ENCODE measurements at regions not wholly inside any gene's neighbourhood (a gene's known extent, or its start where the extent isn't known, plus 50 kb on each side); places are given as distances from the start of the nearest gene placed in this dataset.
"Not testable (repeated sequence)": the region's sequence is repeated elsewhere in the genome, so short reads cannot be mapped to it uniquely, and the experiment has no call there.

- DNase-seq (ENCODE audit: low spot score), result no peak
- intact Hi-C loops (cut with DNase I), result no loop called here
These were observed 114.1 kb upstream of the HDDC2 start for GRCh38 chr6:125415913-125416312.

GRCh38 chr6:125421836-125422235 is 120.1 kb upstream of the HDDC2 start:
- DNase-seq (ENCODE audit: low spot score), result peak; percentile 78
- intact Hi-C loops (cut with DNase I), result no loop called here

DNA sequence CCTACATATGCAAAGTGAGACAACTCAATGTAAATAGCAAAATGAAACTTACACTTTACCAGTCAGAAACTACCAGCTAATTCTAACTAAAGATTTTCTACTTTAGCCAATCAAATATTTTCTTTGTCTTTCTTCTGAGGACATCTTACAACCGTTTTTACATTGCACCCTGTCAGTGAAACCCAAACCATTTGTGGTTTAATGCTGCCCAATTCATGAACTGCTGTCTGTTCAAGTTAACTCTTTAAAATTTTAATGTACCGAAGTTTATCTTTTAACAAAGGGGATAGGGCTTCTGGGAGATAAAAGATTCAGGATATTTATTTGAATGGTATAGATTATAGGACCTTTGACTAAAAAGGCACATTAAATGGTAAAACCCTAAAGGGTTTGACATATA is 121.3 kb upstream of the HDDC2 start:
- intact Hi-C loops (cut with DNase I), result no loop called here
- no peak for DNase-seq (ENCODE audit: low spot score)

DNA sequence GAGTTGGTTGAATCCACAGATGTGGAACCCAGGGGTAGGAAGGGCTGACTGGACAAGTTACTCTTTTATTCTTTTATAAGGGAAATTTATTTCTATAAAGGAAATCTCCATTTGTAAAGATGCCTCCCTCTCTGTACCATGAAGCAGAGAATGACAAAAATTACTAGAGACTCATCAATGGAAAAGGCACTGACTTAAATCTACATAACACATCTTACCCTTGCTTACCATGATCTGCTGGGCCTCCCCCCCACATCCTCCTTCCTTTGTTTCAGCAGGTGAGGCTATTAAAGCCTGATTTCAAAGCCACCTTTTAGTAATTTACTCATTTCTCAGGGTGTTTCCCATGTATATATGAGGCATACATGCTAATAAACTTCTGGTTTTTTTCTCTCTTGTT is 130.2 kb upstream of the HDDC2 start:
- intact Hi-C loops (cut with DNase I), result no loop called here
- DNase-seq (ENCODE audit: low spot score), result no peak

DNA sequence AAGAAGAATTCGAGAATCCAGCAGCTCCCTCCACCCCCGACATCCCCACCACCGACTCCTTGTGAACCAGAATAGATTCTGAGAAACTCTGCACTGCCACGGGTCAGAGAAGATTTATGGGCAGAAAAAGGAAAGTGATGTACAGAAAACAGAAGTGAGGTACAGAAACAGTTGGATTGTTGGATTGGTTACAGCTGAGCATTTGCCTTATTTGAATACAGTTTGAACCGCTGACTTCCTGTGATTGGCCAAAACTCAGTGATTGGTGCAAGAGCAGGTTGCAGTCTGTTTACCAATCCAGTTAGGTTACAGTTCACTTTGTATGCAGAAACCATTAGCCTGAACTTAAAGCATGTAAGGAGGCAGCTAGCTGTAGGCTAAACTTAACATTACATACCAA is 131.2 kb upstream of the HDDC2 start:
- intact Hi-C loops (cut with DNase I), result no loop called here

DNA sequence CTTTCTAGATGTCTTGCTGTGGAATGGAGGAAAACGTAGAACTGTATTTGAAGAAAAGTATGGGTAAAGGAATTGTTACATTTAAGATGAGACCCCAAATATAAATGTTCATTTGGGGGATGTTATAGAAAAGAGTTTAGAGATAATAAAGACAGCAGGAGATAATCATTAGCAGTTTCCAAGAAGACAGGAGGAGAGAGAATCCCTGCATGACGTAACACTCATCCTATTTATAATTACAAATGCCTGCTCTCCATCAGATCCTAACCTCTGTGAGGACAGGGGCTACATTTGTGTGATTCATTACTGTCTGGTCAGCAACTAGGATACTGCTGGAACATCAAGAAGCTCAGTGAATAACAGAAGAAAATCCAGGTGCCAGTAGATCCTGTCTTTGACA is 133.0 kb upstream of the HDDC2 start:
- intact Hi-C loops (cut with DNase I), result no loop called here

More for the DNA sequence above, 131.2 kb upstream of the HDDC2 start:
- DNase-seq (ENCODE audit: low spot score), result no peak

DNA sequence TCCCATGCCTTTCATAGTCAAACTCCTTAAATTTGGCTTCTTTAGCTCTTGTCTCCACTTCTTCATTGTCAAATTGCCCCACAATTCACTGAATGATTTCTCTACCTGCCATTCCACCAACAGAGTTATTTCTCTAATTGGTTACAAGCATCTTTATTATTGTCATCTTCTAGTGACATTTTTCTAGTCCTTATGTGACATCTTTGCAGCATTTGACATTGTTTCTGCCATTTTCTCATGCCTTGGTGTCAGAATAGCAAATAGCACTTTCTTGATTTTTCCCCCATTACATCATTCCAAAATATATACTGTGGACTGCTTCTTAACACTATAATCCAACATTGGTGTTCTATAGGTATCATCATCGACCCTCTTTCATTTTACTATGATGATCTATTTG is 137.7 kb upstream of the HDDC2 start:
- intact Hi-C loops (cut with DNase I), result no loop called here
- DNase-seq (ENCODE audit: low spot score), result no peak

More for the DNA sequence above, 133.0 kb upstream of the HDDC2 start:
- no peak for DNase-seq (ENCODE audit: low spot score)

DNA sequence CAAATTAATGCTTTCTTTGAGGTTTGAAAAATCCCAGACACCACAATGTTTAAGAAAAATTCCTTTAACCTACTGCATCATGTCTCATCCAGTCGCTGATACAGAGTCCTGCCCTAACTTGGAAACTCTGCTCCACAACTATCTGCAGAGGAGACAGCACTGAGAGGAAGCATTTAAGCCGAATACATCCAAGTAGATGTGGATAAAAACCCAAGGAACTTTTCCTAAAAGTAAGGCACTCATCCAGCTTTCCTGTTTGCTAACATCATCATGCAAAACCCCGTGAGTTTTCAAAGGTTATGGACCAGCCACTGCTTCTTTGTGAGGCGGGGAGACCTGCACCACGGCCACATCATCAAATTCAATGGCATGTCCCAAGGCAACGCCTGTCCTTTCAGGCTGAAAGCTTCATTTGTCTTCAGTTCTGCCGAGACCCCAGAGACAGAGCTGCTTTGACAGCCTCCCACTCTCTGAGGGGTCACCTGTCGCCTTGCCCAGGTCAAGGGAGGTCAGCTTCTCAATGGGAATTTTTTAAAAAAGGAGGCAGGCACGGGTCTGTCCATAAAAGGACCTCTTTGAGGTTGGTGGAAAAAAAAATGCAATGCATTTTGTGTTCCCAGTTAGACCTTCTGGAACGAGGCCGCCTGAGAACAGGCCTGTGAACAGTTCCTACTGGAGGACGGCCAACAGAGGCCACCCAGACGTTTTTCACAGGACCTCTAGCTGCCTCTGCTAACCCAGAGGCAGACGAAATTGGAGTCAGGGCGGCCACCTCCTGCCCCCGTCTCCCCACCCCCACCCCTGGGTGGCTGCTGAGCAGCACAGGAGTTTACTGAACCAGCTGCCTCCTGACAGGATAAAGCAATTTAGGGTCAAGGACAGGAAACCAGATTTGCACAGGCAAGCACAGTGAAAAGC is 142.5 kb upstream of the HDDC2 start:
- intact Hi-C loops (cut with DNase I), result no loop called here
- DNase-seq (ENCODE audit: low spot score), result peak; percentile 85

GRCh38 chr6:125445054-125445453 is 143.3 kb upstream of the HDDC2 start:
- DNase-seq (ENCODE audit: low spot score), result no peak
- intact Hi-C loops (cut with DNase I), result no loop called here

DNA sequence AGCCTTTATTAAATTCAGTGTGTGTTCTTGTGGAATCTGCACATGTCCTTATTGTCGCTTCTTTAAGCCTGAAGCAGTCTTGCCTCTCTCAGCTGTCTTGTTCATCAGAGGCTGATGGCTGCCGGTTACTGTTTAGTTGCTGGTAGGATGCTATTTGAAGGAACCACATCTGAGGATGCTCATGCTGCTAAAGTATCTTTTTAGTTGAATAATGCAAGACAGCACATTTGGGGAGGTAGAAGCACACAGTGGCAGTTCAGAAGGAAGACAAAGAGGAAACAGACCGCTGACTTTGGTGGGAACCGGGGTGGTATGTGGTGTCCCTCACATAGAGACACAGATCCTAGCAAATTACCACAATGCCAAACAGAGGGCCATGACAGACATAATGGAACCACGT is 144.2 kb upstream of the HDDC2 start:
- intact Hi-C loops (cut with DNase I), result loop anchor here in 1 of 2 donors (1.0 kb wide), 1 partner anchor 48 kb away; no protein-coding TSS in a partner anchor
- no peak for DNase-seq (ENCODE audit: low spot score)

DNA sequence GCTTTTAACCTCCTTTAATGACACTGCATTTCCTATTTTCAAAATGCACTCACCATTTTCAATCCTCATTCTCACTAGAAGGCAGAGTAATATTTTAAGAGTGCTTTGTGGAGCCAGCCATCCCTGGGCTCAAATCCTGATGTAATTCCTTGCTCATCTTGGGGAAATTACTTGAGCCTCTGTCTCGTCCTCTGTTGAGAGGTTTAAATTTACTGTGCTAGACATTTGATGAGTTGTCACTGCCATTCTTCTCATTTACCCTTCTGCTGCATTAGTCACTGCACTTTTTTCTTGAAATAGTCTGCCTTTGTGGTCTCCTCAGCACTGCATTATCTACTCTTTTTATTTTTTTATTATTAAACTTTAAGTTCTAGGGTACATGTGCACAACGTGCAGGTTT is 150.0 kb upstream of the HDDC2 start:
- no peak for DNase-seq (ENCODE audit: low spot score)
- intact Hi-C loops (cut with DNase I), result no loop called here

DNA sequence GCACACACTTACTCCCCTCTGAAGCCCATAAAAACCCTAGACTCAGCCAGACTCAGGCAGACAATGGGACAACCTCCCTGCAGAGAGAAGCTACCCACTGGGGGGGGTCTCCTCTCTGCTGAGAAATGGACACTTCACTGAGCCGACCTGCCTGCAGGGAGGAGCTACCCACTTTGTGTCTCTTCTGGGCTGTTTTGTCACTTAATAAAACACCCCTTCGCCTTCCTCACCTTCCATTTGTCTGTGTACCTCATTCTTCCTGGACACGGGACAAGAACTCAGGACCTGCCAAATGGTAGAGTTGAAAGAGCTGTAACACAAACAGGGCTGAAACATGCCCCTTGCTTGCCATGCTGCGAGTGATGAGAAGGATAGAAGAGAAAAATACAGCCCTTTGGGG is 151.7 kb upstream of the HDDC2 start:
- intact Hi-C loops (cut with DNase I), result no loop called here
- DNase-seq (ENCODE audit: low spot score), result no peak

GRCh38 chr6:125454351-125454750 is 152.6 kb upstream of the HDDC2 start:
- no peak for DNase-seq (ENCODE audit: low spot score)

DNA sequence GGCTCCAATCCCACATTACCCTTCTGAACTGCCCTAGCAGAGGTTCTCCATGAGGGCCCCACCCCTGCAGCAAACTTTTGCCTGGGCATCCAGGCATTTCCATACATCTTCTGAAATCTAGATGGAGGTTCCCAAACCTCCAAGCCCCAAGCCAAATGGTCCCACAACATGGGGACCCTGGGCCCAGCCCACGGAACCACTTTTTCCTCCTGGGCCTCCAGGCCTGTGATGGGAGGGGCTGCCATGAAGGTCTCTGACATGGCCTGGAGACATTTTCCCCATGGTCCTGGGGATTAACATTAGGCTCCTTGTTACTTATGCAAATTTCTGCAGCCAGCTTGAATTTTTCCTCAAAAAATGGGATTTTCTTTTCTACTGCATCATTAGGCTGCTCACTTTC is 156.7 kb upstream of the HDDC2 start:
- DNase-seq (ENCODE audit: low spot score), result not testable (repeated sequence)

More at GRCh38 chr6:125454351-125454750, 152.6 kb upstream of the HDDC2 start:
- intact Hi-C loops (cut with DNase I), result no loop called here

GRCh38 chr6:125465332-125465731 is 163.6 kb upstream of the HDDC2 start:
- DNase-seq (ENCODE audit: low spot score); intact Hi-C loops (cut with DNase I): not testable (repeated sequence)

More for the DNA sequence above, 156.7 kb upstream of the HDDC2 start:
- intact Hi-C loops (cut with DNase I), result not testable (repeated sequence)

DNA sequence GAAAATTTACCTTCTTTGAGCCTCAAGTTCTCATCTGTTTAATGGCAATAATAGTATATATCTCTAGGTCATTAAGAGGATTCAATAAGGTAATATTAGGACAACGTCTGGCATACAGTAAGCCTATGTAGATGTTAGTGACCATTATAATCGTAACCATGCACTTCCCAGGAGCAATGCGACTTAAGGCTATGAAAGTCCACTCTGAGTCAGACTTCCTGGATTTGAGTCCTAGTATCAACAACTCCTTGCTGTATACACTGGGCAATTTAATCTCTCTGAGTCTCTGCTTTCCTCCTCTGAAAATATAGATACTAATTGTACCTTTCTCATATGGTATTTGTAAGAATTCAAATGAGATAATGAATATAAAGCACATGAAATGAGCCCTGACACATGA is 168.1 kb upstream of the HDDC2 start:
- intact Hi-C loops (cut with DNase I), result loop anchor here in 1 of 2 donors (10.0 kb wide), 1 partner anchor 1645 kb away; the partner anchor contains the start of gene RSPO3
- no peak for DNase-seq (ENCODE audit: low spot score)

DNA sequence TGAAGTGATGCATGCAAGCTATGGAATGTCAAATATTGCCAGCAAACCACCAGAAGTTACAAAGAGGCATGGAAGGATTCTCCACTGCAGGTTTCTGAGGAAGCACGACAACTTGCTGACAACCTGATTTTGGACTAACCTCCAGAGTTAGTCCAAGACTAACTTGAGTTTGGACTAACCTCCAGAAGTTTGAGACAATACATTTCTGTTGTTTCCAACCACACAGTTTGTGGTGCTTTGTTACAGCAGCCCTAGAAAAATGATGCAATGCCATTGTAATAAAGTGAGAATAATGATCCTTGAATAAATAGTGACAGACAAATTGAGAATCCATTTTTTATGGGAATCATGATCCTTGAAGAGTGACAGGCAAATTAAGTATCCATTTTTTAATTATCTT is 169.9 kb upstream of the HDDC2 start:
- intact Hi-C loops (cut with DNase I), result loop anchor here in 1 of 2 donors (10.0 kb wide), 1 partner anchor 1643 kb away; the partner anchor contains the start of gene RSPO3

DNA sequence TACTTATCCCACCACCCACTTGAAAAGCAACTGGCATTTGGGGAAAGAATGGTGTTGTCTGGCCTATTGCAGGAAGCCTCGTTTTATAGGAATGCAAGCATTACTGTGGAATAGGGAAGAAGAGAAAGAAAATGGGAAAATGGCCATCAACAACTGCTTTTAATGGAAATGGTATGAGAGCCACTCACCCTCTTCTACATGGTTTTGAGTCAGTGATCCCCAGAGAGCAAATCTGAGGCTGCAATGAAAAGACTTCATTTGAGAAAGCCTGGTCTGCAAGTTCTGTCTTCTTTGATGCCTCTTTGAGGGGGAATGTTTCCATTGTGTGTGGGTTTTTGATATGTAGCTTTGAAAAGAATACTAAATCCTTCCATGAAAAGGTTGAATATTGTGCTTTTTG is 172.3 kb upstream of the HDDC2 start:
- DNase-seq (ENCODE audit: low spot score), result no peak
- intact Hi-C loops (cut with DNase I), result loop anchor here in 1 of 2 donors (10.0 kb wide), 1 partner anchor 1641 kb away; the partner anchor contains the start of gene RSPO3

More for the DNA sequence above, 169.9 kb upstream of the HDDC2 start:
- DNase-seq (ENCODE audit: low spot score), result no peak

GRCh38 chr6:125477156-125477555 is 175.4 kb upstream of the HDDC2 start:
- intact Hi-C loops (cut with DNase I), result loop anchor here in 1 of 2 donors (10.0 kb wide), 1 partner anchor 1638 kb away; the partner anchor contains the start of gene RSPO3
- no peak for DNase-seq (ENCODE audit: low spot score)

DNA sequence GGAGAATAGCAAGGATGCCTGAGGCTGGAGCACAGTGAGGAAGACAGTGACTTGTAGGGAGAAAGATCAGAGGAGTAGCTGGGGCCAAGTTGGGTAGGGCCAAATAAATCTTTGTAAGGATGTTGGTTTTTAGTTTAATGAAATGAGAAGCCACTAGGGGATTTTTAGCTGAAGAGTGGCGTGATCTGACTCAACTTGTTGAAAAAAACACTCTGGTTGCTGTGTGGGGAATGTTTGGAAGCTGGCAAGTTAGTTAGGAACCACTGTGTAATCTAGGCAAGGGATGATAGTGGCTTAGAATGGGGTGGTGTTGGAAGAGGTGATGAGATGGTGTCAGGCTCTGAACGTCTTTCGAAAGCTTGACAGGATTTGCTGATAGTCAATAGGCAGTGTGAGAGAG is 176.1 kb upstream of the HDDC2 start:
- intact Hi-C loops (cut with DNase I), result loop anchor here in 1 of 2 donors (10.0 kb wide), 1 partner anchor 1637 kb away; the partner anchor contains the start of gene RSPO3
- DNase-seq (ENCODE audit: low spot score), result no peak

GRCh38 chr6:125480146-125480545 is 178.4 kb upstream of the HDDC2 start:
- no peak for DNase-seq (ENCODE audit: low spot score)

More at GRCh38 chr6:125480146-125480545, 178.4 kb upstream of the HDDC2 start:
- intact Hi-C loops (cut with DNase I), result no loop called here
